ENCODE measurements at regions not wholly inside any gene's neighbourhood (a gene's known extent, or its start where the extent isn't known, plus 50 kb on each side); places are given as distances from the start of the nearest gene placed in this dataset.

- DNase-seq (ENCODE audit: low read depth), result no peak
- TF ChIP-seq, protein P1, sequence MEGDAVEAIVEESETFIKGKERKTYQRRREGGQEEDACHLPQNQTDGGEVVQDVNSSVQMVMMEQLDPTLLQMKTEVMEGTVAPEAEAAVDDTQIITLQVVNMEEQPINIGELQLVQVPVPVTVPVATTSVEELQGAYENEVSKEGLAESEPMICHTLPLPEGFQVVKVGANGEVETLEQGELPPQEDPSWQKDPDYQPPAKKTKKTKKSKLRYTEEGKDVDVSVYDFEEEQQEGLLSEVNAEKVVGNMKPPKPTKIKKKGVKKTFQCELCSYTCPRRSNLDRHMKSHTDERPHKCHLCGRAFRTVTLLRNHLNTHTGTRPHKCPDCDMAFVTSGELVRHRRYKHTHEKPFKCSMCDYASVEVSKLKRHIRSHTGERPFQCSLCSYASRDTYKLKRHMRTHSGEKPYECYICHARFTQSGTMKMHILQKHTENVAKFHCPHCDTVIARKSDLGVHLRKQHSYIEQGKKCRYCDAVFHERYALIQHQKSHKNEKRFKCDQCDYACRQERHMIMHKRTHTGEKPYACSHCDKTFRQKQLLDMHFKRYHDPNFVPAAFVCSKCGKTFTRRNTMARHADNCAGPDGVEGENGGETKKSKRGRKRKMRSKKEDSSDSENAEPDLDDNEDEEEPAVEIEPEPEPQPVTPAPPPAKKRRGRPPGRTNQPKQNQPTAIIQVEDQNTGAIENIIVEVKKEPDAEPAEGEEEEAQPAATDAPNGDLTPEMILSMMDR (conservative IDR thresholded peaks at IDR 0.05; ENCODE audit: low read length), result no peak
- no peak overlapping the region for H3K4me3 ChIP-seq (ENCODE audit: low read length)
These were observed 108.8 kb downstream of the KBTBD8 start for GRCh38 chr3:67106874-67107273.

DNA sequence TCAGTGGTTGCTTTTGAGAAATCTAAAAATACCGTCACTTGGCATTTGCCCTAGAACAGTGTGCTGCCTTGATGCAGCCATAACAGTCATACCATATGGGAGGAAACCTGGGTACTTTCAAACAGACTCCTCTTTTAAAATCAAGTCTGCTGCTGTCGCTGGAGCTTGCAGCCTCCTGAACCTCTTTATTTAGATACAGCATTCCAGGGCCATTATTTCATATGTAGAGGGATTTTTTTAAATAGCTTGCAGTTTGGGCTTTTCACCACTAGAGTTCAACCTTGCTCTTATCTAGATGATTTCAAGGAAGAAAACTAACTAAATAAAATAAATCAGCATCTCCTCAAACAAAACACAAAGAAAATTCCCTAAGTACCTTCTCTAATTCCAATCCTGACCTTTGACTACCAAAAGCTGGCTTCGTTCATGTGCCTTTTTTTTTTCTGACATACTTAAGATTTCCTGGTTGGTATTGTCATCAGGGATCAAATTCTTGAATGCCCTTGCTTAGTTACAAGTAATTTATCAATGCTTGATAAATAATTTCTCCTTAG lies 111.6 kb downstream of the KBTBD8 start:
- DNase-seq (ENCODE audit: low read depth), result peak; percentile 74
- H3K4me3 ChIP-seq (ENCODE audit: low read length), result no peak overlapping the region
- TF ChIP-seq, protein P1 (conservative IDR thresholded peaks at IDR 0.05; ENCODE audit: low read length), result peak; percentile 79

GRCh38 chr3:67113802-67114407 lies 115.8 kb downstream of the KBTBD8 start:
- TF ChIP-seq, protein P1 (conservative IDR thresholded peaks at IDR 0.05; ENCODE audit: low read length), result peak; percentile 100
- peak; percentile 78 for DNase-seq (ENCODE audit: low read depth)
- no peak overlapping the region for H3K4me3 ChIP-seq (ENCODE audit: low read length)

GRCh38 chr3:67118122-67118521 lies 120.0 kb downstream of the KBTBD8 start:
- TF ChIP-seq, protein P1 (conservative IDR thresholded peaks at IDR 0.05; ENCODE audit: low read length), result no peak

GRCh38 chr3:67118635-67119034 lies 120.5 kb downstream of the KBTBD8 start:
- DNase-seq (ENCODE audit: low read depth), result no peak
- TF ChIP-seq, protein P1 (conservative IDR thresholded peaks at IDR 0.05; ENCODE audit: low read length), result no peak
- H3K4me3 ChIP-seq (ENCODE audit: low read length), result no peak overlapping the region

More at GRCh38 chr3:67118122-67118521, 120.0 kb downstream of the KBTBD8 start:
- no peak overlapping the region for H3K4me3 ChIP-seq (ENCODE audit: low read length)
- DNase-seq (ENCODE audit: low read depth), result no peak

GRCh38 chr3:67123914-67124313 lies 125.8 kb downstream of the KBTBD8 start:
- DNase-seq (ENCODE audit: low read depth), result no peak
- TF ChIP-seq, protein P1 (conservative IDR thresholded peaks at IDR 0.05; ENCODE audit: low read length), result no peak

GRCh38 chr3:67127254-67127653 lies 129.1 kb downstream of the KBTBD8 start:
- no peak overlapping the region for H3K4me3 ChIP-seq (ENCODE audit: low read length)
- no peak for DNase-seq (ENCODE audit: low read depth)
- TF ChIP-seq, protein P1 (conservative IDR thresholded peaks at IDR 0.05; ENCODE audit: low read length), result no peak

More at GRCh38 chr3:67123914-67124313, 125.8 kb downstream of the KBTBD8 start:
- no peak overlapping the region for H3K4me3 ChIP-seq (ENCODE audit: low read length)

Measured in AG10803 (cell line).